ENCODE measurements at regions not wholly inside any gene's neighbourhood (a gene's known extent, or its start where the extent isn't known, plus 50 kb on each side); places are given as distances from the start of the nearest gene placed in this dataset.
A peak's percentile ranks its signal among the peaks of the same experiment; 100 is the strongest.

- no peak overlapping the region for H3K4me3 ChIP-seq (ENCODE audit: low read depth, low read length)
- TF ChIP-seq CTCF (IDR thresholded peaks at IDR 0.05; ENCODE audit: insufficient read depth, low read length, missing control alignments): no peak
- ChIA-PET POLR2A (no interaction called here), CTCF (no interaction called here)
- DNase-seq (ENCODE audit: low read depth, low spot score): no peak
Measured at GRCh38 chr1:234546890-234547788, 62.8 kb downstream of the IRF2BP2 start.

GRCh38 chr1:234546387-234546704, 63.6 kb downstream of the IRF2BP2 start:
- ChIA-PET POLR2A (no interaction called here), CTCF (no interaction called here)
- DNase-seq (ENCODE audit: low read depth, low spot score): no peak
- no peak for TF ChIP-seq CTCF (IDR thresholded peaks at IDR 0.05; ENCODE audit: insufficient read depth, low read length, missing control alignments)
- no peak overlapping the region for H3K4me3 ChIP-seq (ENCODE audit: low read depth, low read length)

- H3K4me3 ChIP-seq (ENCODE audit: low read depth, low read length): no peak overlapping the region
- CTCF ChIA-PET: interaction anchor here (2.5 kb wide), 1 partner anchor 11 kb away, joined by 14 read pairs; no protein-coding TSS in a partner anchor
- no peak for TF ChIP-seq CTCF (IDR thresholded peaks at IDR 0.05; ENCODE audit: insufficient read depth, low read length, missing control alignments)
- no peak for DNase-seq (ENCODE audit: low read depth, low spot score)
- POLR2A ChIA-PET: no interaction called here
Measured at GRCh38 chr1:234545517-234546386, 64.2 kb downstream of the IRF2BP2 start.

GRCh38 chr1:234544087-234544579, 65.2 kb upstream of the TARBP1 start:
- TF ChIP-seq CTCF (IDR thresholded peaks at IDR 0.05; ENCODE audit: insufficient read depth, low read length, missing control alignments): no peak
- H3K4me3 ChIP-seq (ENCODE audit: low read depth, low read length): no peak overlapping the region
- ChIA-PET POLR2A (interaction anchor here (1.1 to 1.9 kb wide), 3 partner anchors 10 to 69 kb away, joined by 3 to 10 read pairs (median 6); no protein-coding TSS in a partner anchor), CTCF (interaction anchor here (1.1 to 2.5 kb wide), 5 partner anchors 9 to 57 kb away, joined by 3 to 14 read pairs (median 4); no protein-coding TSS in a partner anchor)
- peak; percentile 85 for DNase-seq (ENCODE audit: low read depth, low spot score)

- H3K4me3 ChIP-seq (ENCODE audit: low read depth, low read length): no peak overlapping the region
- no peak for TF ChIP-seq CTCF (IDR thresholded peaks at IDR 0.05; ENCODE audit: insufficient read depth, low read length, missing control alignments)
- DNase-seq (ENCODE audit: low read depth, low spot score): no peak
- ChIA-PET CTCF (interaction anchor here (0.7 to 2.5 kb wide), 5 partner anchors 8 to 57 kb away, joined by 3 to 14 read pairs (median 4); no protein-coding TSS in a partner anchor), POLR2A (interaction anchor here (1.1 to 1.9 kb wide), 2 partner anchors 11 to 70 kb away, joined by 3 to 6 read pairs; no protein-coding TSS in a partner anchor)
Measured at GRCh38 chr1:234543442-234544086, 64.6 kb upstream of the TARBP1 start.
